ENCODE measurements at regions not wholly inside any gene's neighbourhood (a gene's known extent, or its start where the extent isn't known, plus 50 kb on each side); places are given as distances from the start of the nearest gene placed in this dataset.

- TF ChIP-seq, protein P1, sequence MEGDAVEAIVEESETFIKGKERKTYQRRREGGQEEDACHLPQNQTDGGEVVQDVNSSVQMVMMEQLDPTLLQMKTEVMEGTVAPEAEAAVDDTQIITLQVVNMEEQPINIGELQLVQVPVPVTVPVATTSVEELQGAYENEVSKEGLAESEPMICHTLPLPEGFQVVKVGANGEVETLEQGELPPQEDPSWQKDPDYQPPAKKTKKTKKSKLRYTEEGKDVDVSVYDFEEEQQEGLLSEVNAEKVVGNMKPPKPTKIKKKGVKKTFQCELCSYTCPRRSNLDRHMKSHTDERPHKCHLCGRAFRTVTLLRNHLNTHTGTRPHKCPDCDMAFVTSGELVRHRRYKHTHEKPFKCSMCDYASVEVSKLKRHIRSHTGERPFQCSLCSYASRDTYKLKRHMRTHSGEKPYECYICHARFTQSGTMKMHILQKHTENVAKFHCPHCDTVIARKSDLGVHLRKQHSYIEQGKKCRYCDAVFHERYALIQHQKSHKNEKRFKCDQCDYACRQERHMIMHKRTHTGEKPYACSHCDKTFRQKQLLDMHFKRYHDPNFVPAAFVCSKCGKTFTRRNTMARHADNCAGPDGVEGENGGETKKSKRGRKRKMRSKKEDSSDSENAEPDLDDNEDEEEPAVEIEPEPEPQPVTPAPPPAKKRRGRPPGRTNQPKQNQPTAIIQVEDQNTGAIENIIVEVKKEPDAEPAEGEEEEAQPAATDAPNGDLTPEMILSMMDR (conservative IDR thresholded peaks at IDR 0.05; ENCODE audit: low read depth, low read length): no peak
- TF ChIP-seq EZH2 (IDR thresholded peaks at IDR 0.05; ENCODE audit: borderline replicate concordance, low read depth, low read length, poor library complexity, severe bottlenecking): no peak
Observed at GRCh38 chr3:153762411-153763235, 358.6 kb upstream of the ARHGEF26 start.
